ENCODE measurements at regions not wholly inside any gene's neighbourhood (a gene's known extent, or its start where the extent isn't known, plus 50 kb on each side); places are given as distances from the start of the nearest gene placed in this dataset.
"Not testable (repeated sequence)": the region's sequence is repeated elsewhere in the genome, so short reads cannot be mapped to it uniquely, and the experiment has no call there.

DNA sequence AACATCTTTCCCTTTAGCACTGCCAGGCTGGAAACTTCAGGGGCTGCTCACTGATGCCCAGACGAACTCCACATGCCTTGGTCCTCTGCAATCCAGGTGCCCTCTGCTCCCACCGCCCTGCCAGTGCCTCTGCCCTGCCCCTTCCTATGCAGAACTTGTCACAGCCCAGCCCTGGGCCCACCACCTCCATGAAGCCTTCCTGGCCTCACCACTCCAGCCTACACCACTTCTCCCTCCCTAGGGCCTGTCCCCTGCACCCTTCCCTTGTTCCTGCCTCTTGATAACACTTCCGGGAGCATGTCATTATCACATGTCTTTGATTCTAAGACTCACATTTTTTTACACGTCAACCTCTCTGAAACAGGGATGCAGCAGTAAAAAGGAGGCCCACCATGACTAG is 627.2 kb downstream of the UQCRFS1 start:
- DNase-seq, result no peak

DNA sequence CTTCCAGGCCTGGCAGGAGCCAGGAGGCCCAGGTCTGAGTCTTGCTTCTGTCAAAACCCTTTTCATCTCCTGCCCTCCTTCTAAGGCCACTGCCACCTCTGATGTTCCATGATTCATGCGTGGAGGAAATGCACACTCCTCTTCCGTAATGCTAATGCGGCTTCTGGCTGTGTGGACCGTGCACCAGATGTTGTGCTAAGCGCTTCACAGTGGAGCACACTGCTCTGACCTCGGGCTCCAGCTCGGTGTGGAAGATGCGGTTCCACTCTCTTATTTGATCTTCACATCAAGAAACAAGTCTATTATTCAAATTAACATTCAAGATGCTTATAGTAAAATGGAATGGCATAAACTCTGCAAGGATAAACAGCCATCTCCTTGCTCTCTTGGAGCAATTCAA is 629.2 kb downstream of the UQCRFS1 start:
- DNase-seq, result no peak

DNA sequence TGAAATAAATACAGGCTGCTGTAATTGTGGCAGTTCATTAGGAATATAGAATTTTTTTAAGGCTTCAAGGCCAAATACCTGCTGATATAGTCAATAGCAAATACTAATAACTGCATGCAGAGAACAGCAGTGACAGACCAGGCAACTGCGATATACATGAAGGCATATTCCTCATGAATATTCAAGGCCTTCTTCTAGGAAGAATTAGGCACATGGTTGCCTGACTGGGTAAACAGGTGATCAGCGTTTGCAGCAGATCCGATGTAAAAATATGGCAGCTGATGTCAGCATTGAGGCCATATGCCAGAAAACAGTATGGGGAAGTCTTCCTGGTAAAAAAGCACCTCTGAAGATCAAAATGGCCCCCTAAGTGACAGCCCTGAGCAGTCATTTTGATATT is 629.7 kb downstream of the UQCRFS1 start:
- no peak for DNase-seq

DNA sequence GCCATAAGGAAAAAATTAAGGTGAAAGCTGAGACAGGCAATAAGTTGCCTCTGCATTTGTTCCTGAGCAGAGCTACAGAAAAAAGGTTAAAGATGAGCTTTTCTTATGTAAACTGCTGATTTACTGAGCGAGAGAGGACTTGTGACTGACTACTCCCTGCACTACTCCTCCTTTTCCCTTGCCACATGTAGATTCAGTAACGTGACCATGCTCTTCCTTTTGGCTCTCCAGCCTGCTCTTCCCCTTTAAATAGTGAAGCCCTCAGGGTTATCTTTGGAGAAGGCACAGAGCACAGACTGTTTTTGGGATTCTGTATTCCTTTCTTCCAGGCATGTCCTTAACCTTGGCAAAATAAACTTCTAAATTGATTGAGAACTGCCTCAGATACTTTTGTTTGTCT is 630.2 kb downstream of the UQCRFS1 start:
- no peak for DNase-seq

DNA sequence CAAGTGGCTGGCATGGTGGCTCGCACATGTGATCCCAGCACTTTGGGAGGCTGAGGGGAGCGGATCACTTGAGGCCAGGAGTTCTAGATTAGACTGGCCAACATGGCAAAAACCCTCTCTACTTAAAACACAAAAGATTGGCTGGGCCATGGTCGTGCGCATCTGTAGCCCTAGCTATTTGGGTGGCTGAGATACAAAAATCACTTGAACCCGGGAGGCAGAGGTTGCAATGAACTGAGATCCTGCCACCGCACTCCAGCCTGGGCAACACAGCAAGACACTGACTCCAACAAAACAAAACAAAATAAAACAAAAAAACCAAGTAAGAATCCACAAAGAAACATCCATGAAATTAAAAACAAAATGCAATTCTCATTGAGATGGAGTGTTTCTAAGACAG is 630.6 kb downstream of the UQCRFS1 start:
- no peak for DNase-seq

DNA sequence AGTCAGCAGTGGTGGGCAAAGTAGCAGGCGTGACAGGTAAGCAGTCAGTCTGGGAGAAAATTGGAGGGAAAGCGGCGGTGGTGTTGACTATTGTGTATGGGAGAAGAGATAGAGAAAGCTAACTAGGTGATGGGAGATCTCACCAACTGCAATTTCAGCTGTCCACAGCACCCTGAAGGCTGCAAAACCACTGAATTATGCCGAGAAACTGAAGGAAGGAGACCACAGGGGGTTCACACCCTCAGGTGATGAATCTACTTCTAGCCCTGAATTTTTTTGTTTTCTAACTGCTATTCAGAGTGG is 631.5 kb downstream of the UQCRFS1 start:
- DNase-seq, result no peak

DNA sequence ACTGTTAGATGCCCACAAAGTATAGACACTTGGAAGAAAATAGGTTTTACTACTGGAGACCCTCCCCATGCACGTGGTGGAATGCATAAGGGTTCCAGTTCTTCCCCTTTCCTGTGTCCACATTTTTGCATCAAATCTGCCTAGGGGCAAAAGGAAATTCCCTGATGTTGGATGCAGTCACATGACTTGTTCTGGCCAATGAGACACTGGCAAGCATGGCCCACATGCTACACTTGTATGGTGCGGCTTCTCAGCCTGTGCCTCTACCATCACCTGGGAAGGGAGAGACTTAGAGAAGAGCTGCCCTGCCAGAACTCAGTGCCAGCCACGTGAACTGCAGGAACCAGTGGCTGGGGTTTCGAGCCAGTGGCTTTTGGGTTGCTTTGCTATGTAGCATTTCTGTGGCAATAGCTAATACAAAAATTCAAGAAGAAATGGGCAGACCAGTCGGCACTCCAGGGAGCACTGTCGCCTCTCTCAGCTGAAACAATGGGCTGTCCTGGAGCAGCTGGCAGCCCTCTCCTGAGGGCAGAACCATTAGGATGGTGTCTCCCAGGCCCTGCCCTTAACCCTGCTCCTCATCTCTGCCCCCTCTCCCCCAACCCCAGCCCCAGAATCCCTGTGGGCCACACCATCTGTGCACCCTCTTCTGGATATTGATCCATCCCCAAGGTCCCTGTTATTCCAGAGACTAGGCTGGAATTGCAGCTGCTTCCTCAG is 634.0 kb downstream of the UQCRFS1 start:
- no peak for DNase-seq

DNA sequence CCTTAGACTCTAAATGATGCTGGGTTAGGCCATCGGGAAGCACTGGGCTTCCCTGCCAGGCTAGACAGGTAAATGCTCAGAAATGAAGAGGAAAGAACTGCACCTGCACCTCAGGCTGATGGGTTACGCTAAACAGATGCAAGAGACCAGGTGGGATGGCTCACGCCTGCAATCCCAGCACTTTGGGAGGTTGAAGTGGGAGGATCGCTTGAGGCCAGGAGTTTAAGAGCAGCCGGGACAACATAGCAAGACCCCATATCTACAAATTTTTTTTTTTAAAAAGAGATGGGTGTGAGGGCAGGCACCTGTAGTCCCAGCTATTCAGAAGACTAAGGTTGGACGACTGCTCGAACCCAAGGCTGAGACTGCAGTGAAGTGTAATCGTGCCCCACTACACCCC is 634.7 kb downstream of the UQCRFS1 start:
- DNase-seq, result no peak

DNA sequence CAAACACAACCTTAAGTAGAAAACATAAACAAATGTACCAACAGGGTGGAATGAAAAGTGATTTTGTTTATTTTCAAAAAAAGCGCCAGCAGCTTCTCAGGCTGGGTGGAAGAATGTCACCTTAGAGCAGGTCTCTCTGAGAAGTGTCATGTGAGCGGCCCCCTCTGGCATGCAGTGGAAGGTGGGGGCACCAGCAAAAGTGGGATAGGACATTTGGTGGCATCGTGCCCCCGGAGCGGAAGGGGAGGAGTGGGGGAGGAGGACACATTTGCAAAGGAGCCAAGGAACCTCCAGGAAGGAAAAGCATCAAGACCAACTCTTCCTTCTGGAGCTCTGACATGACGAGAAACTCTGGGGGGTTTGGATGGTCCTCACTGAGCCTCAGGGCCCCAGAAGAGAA is 635.3 kb downstream of the UQCRFS1 start:
- DNase-seq, result no peak

DNA sequence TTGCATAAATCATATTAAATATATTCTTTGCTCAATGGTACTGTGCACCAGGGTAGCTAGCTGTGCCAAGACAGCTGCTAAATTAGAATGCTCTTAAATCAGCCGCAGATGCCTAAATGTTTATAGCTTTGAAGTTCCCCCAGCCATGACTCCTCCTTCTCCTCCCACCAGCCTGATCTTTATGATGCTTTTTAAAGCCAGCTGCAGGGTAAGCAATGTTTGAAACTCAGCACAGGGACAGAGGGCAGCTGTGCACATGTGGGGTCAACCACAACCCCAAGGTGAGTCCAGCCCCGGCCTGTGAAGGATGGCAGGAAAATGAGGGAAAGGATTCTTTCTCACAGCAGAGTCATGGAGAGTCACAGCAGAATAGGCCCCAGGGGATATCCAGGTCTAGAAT is 635.7 kb downstream of the UQCRFS1 start:
- no peak for DNase-seq

DNA sequence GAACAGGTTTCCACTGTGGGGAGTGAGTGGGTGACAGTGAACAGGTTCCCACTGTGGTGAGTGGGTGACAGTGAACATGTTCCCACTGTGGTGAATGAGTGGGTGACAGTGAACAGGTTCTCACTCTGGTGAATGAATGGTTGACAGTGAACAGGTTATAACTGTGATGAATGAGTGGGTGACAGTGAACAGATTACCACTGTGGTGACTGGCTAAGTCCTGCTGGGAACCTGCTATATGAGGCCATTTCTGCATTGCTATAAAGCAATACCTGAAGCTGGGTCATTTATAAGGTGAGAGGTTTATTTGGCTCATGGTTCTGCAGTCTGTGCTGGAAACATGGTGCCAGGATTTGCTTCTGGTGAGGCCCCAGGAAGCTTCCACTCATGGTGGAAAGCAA is 637.1 kb downstream of the UQCRFS1 start:
- no peak for DNase-seq

DNA sequence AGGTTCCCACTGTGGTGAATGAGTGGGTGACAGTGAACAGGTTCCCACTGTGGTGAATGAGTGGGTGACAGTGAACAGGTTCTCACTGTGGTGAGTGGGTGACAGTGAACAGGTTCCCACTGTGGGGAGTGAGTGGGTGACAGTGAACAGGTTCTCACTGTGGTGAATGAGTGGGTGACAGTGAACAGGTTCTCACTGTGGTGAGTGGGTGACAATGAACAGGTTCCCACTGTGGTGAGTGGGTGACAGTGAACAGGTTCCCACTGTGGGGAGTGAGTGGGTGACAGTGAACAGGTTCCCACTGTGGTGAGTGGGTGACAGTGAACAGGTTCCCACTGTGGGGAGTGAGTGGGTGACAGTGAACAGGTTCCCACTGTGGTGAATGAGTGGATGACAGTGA is 637.6 kb downstream of the UQCRFS1 start:
- DNase-seq, result not testable (repeated sequence)

DNA sequence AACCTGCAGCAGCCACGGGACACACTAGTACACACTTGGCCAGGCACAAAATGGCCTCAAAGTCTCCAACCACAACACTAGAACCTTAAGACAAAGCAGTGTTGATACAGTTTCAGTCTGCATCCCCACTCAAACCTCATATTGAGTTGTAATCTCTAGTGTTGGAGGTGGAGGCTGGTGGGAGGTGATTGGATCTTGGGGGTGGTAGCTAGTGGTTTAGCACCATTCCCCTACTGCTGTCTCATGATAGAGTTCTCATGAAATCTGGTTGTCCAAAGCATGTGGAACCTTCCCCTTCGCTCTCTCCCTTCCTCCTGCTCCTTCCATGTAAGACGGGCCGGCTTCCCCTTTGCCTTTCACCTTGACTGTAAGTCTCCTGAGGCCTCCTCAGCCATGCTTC is 638.7 kb downstream of the UQCRFS1 start:
- no peak for DNase-seq

DNA sequence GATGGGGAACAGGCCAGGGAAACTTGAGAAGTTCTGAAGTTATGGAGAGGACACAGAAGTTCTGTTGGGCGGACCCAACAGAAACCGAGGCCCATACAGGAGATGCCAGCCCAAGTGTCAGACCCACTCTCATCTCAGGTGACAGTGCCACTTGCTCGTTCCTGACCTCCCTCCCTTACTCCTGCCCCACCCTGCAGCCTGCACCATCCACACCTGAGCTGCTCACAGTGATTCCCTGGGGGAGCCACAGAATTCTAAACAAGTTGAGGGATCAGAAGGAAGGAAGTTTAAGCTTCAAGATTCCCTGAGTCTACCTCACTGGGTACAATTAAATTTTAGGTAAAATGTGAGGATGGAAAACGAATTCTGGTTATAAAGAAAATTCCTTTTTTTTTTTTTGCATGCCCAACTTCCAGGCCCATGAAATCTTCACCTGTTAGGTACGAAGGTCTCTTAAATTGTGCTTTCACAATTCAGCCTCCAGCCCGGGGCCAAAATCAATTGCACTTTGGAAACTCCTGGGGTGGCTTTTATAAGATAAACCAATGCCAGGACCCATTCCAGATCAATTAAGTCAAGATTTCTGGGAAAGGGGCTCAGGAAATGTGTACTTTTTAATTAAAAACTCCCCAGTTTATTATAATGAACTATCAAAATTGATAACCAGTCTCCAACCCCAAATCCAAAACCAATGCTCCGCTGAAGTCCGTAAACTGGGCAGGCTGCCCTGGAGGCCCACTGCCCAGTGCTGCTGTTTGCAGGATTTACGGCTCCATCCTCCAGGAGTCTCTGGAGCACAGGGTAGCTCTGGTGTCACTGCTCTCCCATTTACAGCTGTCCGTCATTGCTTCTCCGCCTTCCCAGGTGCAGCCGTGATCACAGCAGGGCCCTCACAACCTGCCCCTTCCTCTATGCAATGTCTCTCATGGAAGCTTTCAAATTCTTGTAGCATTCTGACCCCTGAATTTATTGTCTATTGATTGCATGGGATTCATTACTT is 643.5 kb downstream of the UQCRFS1 start:
- no peak for DNase-seq

DNA sequence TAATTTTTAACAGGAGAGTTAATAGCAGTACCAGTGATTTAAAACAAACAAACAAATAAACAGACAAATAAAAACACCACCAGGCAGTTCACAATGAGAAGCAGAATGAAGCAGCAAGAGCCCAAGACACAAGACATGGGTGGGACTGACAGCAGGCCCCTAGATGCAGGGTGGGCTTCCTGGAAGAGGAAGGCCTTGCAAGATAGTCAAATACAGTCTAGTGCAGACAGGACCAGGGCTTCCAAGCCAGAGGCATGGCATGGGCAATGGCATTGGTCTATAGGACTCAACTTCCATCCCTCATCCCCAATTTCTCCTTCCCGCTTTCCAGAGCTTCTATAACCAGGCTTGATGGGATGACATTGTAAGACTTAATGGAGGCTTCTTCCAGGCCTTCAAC is 645.1 kb downstream of the UQCRFS1 start:
- no peak for DNase-seq

DNA sequence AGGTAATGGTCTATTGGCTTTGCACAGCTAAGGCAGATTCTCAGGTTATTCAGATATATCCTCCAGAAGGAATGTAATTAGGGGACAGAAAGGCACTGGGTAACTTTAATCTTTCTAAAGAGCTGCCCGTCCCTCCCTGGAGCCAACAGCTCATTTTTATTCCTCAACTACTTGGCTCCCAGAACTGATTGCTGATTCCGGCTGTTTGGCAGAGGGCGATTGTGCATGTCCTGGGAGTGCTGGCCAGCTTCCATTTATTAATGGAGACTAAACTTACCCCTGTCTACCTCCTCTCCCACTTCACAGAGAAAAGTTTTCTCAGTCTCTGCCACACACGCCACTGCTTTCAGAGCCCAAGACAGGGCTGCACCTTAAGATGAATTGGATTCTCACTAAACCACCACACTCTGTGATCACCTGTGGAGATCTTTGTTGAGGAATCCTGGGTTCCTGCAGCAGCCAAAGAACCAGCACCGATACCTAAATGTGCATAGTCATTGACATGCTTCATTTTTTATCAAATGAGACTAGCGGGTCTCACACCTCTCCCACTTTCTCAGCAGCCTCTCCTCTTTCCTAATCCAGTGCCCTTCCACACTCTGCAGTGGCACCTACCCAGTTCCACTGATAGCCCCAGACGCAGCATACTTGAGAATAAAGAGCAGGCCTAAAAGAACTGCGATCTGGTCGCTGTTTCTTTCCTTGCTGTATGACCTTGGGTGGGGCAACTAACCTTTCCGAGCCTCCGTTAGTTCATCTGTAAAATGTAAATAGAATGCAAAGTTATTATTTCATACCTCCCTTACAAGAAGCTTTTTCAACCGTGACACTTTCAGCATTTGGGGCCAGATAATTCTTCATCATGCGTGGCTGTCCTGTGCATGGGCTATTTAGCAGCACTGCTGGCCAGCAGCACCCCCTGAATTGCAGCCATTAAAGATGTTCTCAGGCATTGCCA is 648.7 kb downstream of the UQCRFS1 start:
- no peak for DNase-seq

DNA sequence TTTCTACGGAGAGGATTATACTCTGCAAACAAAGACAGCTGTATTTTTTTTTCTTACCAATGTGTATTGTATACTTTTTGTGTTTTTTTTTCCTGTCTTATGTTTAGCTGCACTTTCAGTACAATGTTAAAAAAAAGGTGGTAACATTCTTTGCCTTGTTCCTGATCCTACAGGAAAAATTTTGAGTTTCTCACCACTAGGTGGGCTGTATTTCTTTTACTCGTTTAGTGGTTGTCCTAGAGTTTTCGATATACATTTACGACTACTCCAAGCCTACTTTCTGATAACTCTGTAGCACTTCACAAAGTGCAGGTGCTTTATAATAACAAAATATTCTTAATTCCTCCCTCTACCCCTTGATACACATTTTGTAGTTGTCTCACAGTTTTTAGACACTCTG is 652.2 kb downstream of the UQCRFS1 start:
- DNase-seq, result no peak

DNA sequence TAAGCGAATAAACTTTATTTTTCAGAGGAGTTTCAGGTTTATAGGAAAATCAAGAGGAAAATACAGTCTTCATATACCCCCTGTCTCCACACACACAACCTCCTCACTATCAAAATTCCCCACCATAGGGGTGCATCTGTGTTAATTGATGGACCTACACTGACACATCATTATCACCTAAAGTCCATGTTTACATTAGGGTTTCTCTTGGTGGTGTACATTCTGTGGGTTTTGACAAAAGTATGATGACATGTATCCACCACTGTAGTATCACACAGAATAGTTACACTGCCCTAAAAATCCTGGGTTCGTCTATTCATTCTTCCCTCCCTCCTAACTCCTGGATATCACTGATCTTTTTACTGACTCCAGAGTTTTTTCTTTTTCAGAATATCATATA is 654.2 kb downstream of the UQCRFS1 start:
- DNase-seq, result no peak

DNA sequence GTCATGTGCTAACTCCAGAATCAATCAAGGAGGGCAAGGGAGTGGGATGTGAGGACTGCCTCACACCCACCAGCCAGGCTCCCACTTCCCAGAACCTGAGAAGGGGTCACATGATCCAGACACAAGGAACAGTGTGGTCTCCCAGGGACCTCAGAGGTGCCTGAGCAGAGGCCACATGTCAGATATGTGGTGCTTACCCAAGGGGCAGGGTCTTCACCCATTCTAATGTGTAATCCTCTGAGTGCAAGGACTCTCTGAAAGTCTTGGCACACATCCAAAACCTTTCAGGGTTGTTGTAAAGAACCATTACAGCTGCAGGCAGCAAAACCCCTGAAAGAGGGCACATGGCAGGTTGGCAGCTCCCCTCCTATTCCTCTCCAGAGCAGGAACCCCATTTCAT is 656.6 kb downstream of the UQCRFS1 start:
- no peak for DNase-seq

DNA sequence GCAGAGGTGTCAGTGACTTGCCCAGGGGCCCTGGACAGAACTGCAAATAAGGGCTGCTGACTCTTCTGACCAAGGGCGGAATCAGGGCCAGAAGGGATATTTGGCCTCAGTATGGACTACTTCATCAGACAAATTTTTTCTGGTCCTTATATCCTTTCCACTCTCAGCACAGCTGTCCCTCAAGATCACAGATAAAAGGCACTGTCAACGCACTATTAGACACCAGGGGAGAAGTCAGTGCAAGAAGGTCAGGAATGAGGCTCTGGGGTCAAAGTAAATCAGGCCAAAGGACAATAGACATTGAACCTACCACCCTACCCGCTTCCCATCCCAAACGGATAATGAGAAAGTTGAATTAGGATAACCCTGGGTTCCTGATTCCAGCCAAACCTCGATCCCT is 657.6 kb downstream of the UQCRFS1 start:
- DNase-seq, result no peak

DNA sequence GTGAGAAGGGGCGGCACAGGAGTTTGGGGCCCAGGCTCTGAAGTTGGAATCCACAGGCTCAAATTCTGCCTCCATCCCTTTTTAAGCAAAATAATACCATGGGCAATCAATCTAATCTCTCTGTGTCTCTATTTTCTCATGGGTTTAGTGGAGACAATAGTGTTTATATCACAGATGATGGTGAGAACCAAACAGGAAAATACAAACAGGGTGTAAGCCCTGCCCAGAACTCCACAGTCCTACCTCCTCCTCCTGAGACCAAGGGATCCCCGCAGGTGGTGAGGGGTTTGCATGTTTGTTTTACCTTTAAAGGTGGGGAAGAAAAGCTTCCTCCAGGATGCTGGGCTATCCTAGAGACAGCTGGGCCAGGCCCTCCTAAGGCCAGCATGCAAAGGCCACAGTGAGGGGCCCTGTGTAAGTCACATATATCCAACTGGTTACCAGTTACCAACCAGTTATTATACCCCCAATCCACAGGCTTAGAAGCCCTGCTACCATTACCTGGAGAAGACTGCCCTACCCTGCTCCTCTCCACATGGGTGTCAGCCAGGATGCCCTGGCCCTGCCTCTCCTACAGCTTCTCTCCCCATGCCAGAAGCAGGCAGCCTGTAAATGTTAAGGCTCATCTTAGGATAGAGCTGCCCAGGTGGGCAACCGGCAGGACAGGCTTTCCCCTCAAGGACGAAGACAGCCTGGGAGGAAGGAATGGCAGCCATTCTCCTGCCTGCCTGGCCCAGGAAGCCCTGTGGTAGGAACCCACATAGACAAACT is 658.4 kb downstream of the UQCRFS1 start:
- DNase-seq, result no peak

DNA sequence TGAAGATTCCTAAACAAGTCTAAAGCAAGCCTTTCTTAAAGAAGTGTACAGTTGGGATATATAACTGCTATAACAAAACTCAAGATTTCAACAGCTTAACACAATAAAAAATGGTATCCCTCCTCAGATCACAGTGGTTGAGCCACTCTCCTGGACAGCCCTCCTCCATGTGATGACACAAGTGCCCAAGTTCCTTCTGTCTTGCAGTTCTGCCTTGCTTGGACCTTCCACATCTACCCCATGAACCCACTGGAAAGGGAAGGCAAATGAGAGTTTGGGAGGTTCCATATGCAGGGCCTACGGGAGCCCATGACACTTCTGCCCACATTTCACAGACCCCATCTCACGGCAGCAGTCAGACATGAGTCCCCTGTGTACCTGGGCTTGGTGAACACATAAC is 659.2 kb downstream of the UQCRFS1 start:
- DNase-seq, result no peak

DNA sequence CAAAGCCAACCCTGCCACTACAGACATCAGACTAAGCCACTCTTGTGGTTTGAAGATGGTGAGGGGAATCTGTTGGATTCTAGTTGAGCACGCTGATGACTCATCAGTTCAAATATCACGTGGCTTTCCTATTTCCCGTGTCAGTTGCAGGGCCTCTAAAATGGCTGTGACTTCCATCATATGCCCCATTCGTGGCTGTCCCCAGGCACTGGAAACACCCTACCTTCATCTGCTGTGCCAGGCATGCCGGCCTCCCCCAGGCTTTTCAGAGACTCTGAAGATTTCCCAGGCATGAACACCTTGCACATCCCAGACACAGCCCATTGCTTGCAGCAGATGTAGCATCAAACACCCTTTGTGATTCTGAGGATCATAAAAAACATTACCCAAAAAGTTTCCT is 659.9 kb downstream of the UQCRFS1 start:
- no peak for DNase-seq
